ENCODE measurements at regions not wholly inside any gene's neighbourhood (a gene's known extent, or its start where the extent isn't known, plus 50 kb on each side); places are given as distances from the start of the nearest gene placed in this dataset.

DNA sequence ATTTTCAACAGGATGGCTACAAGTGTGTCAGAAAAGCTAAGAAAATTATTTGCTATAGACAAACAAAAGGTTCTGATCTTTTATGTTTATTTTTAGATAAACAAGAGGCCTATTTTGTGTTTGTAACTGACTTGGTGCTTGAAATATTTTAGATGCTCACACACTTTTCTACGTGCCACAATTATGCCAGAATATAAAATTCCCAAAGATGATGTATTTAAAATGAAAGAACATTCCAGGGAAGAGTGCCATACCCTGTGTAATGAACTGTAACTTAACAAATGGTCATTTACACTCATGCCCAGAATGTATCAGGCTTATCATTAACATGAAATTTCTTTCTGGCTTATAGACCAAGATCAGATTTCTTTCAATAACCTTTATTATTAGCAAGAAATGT, 144.9 kb upstream of the MTPN start:
- H3K79me1 ChIP-seq (ENCODE audit: insufficient read depth, low read depth, low read length, poor library complexity, severe bottlenecking): no peaks in the 10 kb centered on the region
- H3T11ph ChIP-seq (ENCODE audit: low read length): no peak overlapping the region

More for the DNA sequence above, 144.9 kb upstream of the MTPN start:
- no peak for DNase-seq
- Histone ChIP-seq H2AFZ (ENCODE audit: low read length) (no peak overlapping the region), H3K9me3 (ENCODE audit: control insufficient read depth, low read depth, low read length) (no peaks in the 10 kb centered on the region), H3K23ac (ENCODE audit: insufficient read length, low read depth, low read length) (no peak overlapping the region), H3K18ac (ENCODE audit: insufficient read length, low read depth, low read length) (no peak overlapping the region), H3K14ac (ENCODE audit: insufficient read depth, low read length) (no peak overlapping the region), H4K20me1 (ENCODE audit: control insufficient read depth, insufficient read depth, insufficient read length) (no peaks in the 10 kb centered on the region), H2BK120ac (ENCODE audit: low read depth, low read length, poor library complexity, severe bottlenecking) (no peak overlapping the region), H2BK5ac (ENCODE audit: insufficient read length, low read length) (no peak overlapping the region), H2BK20ac (ENCODE audit: low read depth, low read length, poor library complexity, severe bottlenecking) (no peak overlapping the region), H4K5ac (ENCODE audit: insufficient read length, low read depth, low read length) (no peak overlapping the region), H3K27me3 (ENCODE audit: insufficient read depth, low read length) (no peaks in the 10 kb centered on the region), H2AK5ac (ENCODE audit: insufficient read length, low read length) (no peak overlapping the region), H3K4ac (ENCODE audit: low read depth, low read length) (no peak overlapping the region), H4K8ac (replicated peaks; ENCODE audit: insufficient read length, low read depth, low read length) (no peak overlapping the region), H2BK15ac (ENCODE audit: low read depth, low read length) (no peak overlapping the region), H3K9ac (ENCODE audit: extremely low read depth, insufficient read length, low read length) (no peak overlapping the region), H3K79me2 (ENCODE audit: insufficient read depth, low read length) (no peaks in the 10 kb centered on the region), H2BK12ac (ENCODE audit: insufficient read length, low read depth, low read length) (no peak overlapping the region), H4K91ac (ENCODE audit: insufficient read length, low read depth, low read length) (no peak overlapping the region), H3K27ac (ENCODE audit: insufficient read length, low read depth, low read length) (no peak overlapping the region), H3K4me2 (ENCODE audit: insufficient read depth, insufficient read length, low read length) (no peak overlapping the region), H3K23me2 (ENCODE audit: insufficient read length, low read depth, low read length, poor library complexity, severe bottlenecking) (no peaks in the 10 kb centered on the region), H3K4me1 (ENCODE audit: insufficient read depth, low read length) (no peaks in the 10 kb centered on the region), H3K56ac (ENCODE audit: insufficient read length, low read depth, low read length) (no peak overlapping the region)
- Mint-ChIP-seq H3K4me3 (no peak overlapping the region), H3K36me3 (ENCODE audit: insufficient read depth in 1 of 3, low read depth in 3 of 3) (no peaks in the 10 kb centered on the region), H3K9me3 (0 out of 5 replicates have a peak, but pooled peaks cover 0 to 3% of the 10 kb centered on the region in 2 experiments), H3K27ac (no peak overlapping the region), H3K27me3 (ENCODE audit: low read depth) (no peaks in the 10 kb centered on the region; the same call in 1 of the 2 replicates), H3K4me1 (no peaks in the 10 kb centered on the region)
- TF ChIP-seq, protein P1, sequence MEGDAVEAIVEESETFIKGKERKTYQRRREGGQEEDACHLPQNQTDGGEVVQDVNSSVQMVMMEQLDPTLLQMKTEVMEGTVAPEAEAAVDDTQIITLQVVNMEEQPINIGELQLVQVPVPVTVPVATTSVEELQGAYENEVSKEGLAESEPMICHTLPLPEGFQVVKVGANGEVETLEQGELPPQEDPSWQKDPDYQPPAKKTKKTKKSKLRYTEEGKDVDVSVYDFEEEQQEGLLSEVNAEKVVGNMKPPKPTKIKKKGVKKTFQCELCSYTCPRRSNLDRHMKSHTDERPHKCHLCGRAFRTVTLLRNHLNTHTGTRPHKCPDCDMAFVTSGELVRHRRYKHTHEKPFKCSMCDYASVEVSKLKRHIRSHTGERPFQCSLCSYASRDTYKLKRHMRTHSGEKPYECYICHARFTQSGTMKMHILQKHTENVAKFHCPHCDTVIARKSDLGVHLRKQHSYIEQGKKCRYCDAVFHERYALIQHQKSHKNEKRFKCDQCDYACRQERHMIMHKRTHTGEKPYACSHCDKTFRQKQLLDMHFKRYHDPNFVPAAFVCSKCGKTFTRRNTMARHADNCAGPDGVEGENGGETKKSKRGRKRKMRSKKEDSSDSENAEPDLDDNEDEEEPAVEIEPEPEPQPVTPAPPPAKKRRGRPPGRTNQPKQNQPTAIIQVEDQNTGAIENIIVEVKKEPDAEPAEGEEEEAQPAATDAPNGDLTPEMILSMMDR (conservative IDR thresholded peaks at IDR 0.05): no peak
- no CpG with 5 or more reads among the region's 1 CpG for WGBS (ENCODE audit: extremely low coverage, insufficient read length, low lambda C conversion rate)
